C4-2B (cell line): ENCODE measurements at regions not wholly inside any gene's neighbourhood (a gene's known extent, or its start where the extent isn't known, plus 50 kb on each side); places are given as distances from the start of the nearest gene placed in this dataset.

Source experiments
- H3K27ac ChIP-seq: fragments of 450-650 bp; 2 replicates; pipeline ENCODE4 v1.5.1; 2017
- CTCF ChIP-seq: fragments of 450-650 bp; conservative IDR thresholded peaks from 2 replicates; pipeline ENCODE4 v1.5.1; 2017; ENCODE audit warnings: mild to moderate bottlenecking
- ZFX ChIP-seq: fragments of 450-650 bp; IDR thresholded peaks from 2 replicates; pipeline ENCODE4 v1.6.1; 2017

- H3K27ac ChIP-seq: no peak overlapping the region
- TF ChIP-seq CTCF: no peak
- no peak for TF ChIP-seq ZFX
These were observed 374.8 kb downstream of the MIAT start for GRCh38 chr22:27032091-27032761.

- no peak overlapping the region for H3K27ac ChIP-seq
- TF ChIP-seq CTCF (no peak), ZFX (no peak)
These were observed 384.4 kb downstream of the MIAT start for GRCh38 chr22:27041745-27042310.

GRCh38 chr22:27043262-27043661 lies 385.9 kb downstream of the MIAT start:
- H3K27ac ChIP-seq: no peak overlapping the region

GRCh38 chr22:27045103-27045947 lies 387.9 kb downstream of the MIAT start:
- TF ChIP-seq ZFX (no peak), CTCF (no peak)
- H3K27ac ChIP-seq: no peak overlapping the region

More at GRCh38 chr22:27043262-27043661, 385.9 kb downstream of the MIAT start:
- TF ChIP-seq CTCF: no peak
- no peak for TF ChIP-seq ZFX

GRCh38 chr22:27046086-27046485 lies 388.7 kb downstream of the MIAT start:
- TF ChIP-seq CTCF (no peak), ZFX (no peak)
- no peak overlapping the region for H3K27ac ChIP-seq

GRCh38 chr22:27046603-27047002 lies 389.2 kb downstream of the MIAT start:
- H3K27ac ChIP-seq: no peak overlapping the region
- TF ChIP-seq CTCF (no peak), ZFX (no peak)

GRCh38 chr22:27050771-27051170 lies 393.4 kb downstream of the MIAT start:
- no peak for TF ChIP-seq ZFX
- TF ChIP-seq CTCF: no peak

More at GRCh38 chr22:27050771-27051170, 393.4 kb downstream of the MIAT start:
- H3K27ac ChIP-seq: no peak overlapping the region
